NB4 (cell line): ENCODE measurements at regions not wholly inside any gene's neighbourhood (a gene's known extent, or its start where the extent isn't known, plus 50 kb on each side); places are given as distances from the start of the nearest gene placed in this dataset.

Experiments used
- DNase-seq: peaks from one replicate; pipeline ENCODE4 v3.0.0; 2010; ENCODE audit warnings: low read depth
- H3K4me3 ChIP-seq: one replicate; pipeline ENCODE4 v1.5.1; 2011; ENCODE audit warnings: mild to moderate bottlenecking, low read depth, low read length, moderate library complexity
- CTCF ChIP-seq: IDR thresholded peaks from one replicate; pipeline ENCODE4 v1.5.1; 2012; ENCODE audit warnings: low read depth, low read length
- MAX ChIP-seq: IDR thresholded peaks from 2 replicates; pipeline ENCODE4 v1.6.1; 2011; ENCODE audit warnings: low read depth, low read length
- MYC ChIP-seq: IDR thresholded peaks from 2 replicates; pipeline ENCODE4 v1.6.1; 2011; ENCODE audit warnings: low read depth, low read length
- POLR2A ChIP-seq: IDR thresholded peaks from 2 replicates; pipeline ENCODE4 v1.6.1; 2011; ENCODE audit warnings: mild to moderate bottlenecking; ENCODE audit not compliant: insufficient read length; ENCODE audit errors: extremely low read depth

GRCh38 chr13:65623148-65623547, 1607.0 kb downstream of the PCDH9 start:
- no peak for DNase-seq
- H3K4me3 ChIP-seq, result no peak overlapping the region
- no peak for TF ChIP-seq MAX
- no peak for TF ChIP-seq CTCF
- no peak for TF ChIP-seq MYC
- TF ChIP-seq POLR2A, result no peak

GRCh38 chr13:65615506-65615905, 1614.6 kb downstream of the PCDH9 start:
- TF ChIP-seq MYC (no peak), CTCF (no peak), MAX (no peak), POLR2A (no peak)
- no peak for DNase-seq
- H3K4me3 ChIP-seq, result no peak overlapping the region

- TF ChIP-seq CTCF, result peak; percentile 34
- TF ChIP-seq POLR2A, result no peak
- TF ChIP-seq MAX, result no peak
- H3K4me3 ChIP-seq, result no peak overlapping the region
- DNase-seq, result peak; percentile 3
Observed at GRCh38 chr13:65613004-65613403, 1617.1 kb downstream of the PCDH9 start.

GRCh38 chr13:65609350-65609749, 1620.8 kb downstream of the PCDH9 start:
- DNase-seq, result no peak
- no peak for TF ChIP-seq MAX
- TF ChIP-seq POLR2A, result no peak
- no peak for TF ChIP-seq CTCF
- TF ChIP-seq MYC, result no peak
- H3K4me3 ChIP-seq, result no peak overlapping the region

- no peak overlapping the region for H3K4me3 ChIP-seq
- no peak for DNase-seq
- TF ChIP-seq CTCF (no peak), MYC (no peak), POLR2A (no peak), MAX (no peak)
Observed at GRCh38 chr13:65606622-65607021, 1623.5 kb downstream of the PCDH9 start.

GRCh38 chr13:65605396-65605795, 1624.7 kb downstream of the PCDH9 start:
- no peak for DNase-seq
- no peak overlapping the region for H3K4me3 ChIP-seq
- TF ChIP-seq MYC (no peak), POLR2A (no peak), MAX (no peak), CTCF (no peak)
